ENCODE measurements at regions not wholly inside any gene's neighbourhood (a gene's known extent, or its start where the extent isn't known, plus 50 kb on each side); places are given as distances from the start of the nearest gene placed in this dataset.

DNA sequence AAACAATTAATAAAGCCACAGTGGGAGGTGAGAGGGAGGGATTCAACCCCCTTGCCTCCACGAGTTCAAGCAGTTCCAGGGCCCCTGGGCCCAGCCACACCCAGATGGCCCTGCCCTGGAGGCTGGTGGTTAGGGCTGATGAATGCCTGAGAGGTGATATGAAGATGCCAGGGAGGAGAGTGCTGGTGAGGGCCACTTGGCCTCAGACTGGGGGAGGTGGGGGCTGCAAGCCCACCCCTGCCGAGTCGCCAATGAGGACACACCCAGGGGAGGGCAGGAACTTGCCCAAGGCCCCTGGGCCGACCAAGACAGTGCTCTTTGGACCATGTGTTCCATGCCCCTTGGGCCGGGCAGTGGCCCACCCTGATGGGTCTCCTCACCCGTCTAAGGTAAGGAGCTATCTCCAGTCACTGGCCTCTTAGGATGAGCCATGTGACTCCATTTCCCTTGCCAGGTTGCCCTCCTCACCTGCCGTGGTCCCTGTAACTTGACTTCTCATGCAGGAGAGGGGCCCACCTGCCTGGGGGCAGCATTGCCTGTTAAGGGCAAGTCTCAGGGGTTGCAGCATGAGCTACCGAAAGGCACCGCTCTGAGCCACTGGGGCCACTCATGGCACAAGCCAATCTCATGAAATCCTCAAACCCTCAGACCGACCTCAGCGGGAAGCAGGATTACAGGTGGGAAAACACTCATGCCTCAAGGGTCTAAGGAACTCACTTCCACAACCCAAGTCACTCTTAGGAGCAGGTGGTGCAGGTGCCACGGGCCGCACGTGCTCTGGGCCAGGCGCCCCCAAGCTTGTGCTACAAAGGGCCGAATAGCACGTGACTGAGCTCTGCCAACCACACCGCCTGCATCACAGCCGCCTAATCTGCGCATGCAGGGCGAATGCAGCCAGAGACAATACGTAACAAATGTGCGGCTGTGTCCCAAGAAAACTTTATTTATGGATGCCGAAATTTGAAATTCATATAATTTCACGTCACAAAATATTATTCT, 147.4 kb upstream of the MLN start:
- DNase-seq, result no peak

DNA sequence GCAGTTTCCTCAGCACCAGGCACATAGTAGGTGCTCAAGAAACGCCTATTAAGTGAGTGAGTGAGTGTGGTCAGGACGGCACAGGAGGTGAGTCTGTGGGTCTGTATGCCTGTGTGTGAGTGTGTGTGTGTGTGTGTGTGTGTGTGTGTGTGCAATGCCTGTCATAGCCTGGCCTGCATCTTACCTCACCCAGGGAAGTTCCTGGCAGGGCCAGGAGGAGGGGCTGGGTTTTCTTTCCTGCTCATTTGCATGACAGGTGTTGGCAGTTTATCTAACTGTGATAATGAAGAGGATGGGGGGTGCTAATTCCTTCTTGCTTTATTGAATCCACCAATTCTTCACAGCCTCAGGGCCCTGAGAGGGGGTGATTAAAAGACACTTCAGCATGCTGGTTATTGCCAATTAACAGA, 146.7 kb upstream of the MLN start:
- no peak for DNase-seq

DNA sequence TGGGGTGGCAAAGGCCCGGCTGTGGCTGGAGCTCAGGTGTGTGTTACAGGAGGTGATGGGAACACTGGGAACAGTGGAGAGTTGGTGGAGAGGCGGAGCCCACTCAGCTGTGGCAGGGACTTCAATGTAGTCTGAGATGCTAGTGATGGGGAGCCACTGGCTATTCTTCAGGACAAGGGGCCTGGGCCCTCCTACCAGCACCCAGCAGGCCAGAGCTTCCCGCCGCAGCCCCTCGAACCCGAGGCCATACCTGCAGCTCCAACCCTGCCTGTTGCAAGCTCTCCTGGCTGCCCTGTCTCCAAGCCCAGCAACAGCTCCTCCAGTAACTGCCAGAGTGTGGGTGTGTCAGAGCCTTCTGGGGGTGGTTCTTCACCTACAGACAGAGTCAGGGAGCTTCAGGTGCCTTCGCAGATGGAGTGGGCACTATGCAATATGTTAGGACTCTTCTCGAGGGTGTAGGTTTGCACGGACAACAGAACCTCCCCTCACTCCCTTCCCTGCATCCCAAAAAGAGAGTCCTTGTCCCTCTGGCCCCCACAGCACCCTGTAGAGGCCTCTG, 146.2 kb upstream of the MLN start:
- DNase-seq, result no peak

DNA sequence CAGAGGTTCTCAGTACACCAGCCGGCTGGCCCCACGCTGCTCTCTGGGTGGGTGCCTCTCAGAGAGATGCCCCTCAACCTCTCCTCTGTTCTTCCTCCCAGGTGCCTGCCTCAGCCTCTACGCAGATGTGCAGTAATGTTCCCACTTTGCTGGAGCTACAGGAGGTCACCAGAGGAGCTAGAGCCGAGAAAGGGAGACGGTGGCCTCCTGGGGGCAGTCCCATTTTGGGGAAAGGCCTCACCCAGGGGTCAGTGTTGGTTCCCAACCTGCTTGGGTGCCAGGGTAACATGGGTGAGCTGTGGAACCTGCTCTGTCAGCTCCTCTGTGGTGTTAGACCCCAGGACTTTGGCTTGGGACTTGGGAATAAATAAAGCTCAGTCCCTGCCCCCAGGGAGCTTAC, 145.3 kb upstream of the MLN start:
- no peak for DNase-seq

DNA sequence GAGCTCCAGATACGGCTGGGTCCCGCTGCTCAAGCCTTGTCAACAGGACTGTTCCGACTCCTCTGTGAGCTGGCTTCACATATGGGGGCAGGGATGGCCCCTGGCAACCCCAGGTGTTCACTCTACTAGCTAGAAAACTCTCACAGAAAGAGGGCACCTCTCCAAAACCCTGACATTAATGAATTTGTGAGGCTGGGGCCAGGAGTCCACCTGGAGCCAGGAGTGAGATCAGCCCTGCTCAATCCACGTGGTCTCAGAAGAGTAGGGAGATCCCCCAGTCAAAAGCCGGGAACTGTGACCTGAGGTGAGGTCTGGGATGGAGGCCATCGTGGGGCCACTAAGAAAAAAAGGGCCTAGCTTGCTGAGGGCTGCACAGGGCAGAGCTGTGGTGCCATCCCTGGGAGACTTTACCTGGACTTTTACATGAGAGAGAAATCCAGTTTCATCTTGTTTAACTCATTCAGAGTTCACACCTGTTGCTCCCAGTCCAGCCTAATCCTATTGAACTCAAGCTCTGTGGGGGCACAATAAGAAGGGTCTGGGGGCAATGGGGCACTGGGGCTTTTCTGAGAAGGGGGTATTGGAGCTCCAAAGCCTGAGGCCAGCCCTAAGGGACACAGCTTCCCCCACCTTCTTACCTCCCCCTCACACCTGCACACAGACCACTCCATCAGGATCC, 144.3 kb upstream of the MLN start:
- DNase-seq, result no peak

DNA sequence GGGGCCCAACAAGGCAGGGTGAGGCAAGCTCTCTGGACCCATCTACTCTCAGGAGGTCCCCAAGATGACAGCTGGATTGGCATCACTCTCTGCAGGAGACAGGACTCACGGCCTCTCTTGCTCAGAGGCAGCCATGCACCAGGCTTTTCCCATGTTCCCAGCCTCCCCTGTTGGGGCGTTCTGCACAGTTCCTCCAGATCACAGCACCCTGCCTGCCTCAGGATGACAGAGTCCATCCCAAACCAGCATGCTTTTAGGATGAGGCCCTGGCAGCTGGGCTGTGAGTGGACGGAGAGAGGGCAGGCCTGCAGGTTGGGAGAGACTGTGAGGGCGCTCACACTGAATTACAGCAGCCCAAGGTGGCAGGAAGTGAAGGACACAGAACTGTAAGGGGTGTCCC, 143.2 kb upstream of the MLN start:
- DNase-seq, result no peak

DNA sequence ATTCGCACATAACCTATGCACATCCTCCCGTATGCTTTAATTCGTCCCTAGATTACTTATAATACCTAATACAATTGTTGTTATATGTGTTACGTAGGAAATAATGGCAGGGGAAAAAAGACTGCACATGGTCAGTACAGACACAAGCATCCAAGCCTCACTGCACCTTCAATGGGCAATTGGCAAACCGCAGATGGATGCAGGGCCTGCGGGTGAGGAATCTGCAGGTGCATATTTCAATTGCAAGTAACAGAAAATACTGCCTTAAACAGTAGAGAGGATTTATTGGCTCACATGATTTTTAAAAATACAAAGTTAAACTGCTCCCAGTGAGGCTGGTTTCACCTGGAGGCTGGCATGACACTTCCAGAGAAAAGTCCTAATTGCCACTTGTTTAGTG, 142.1 kb upstream of the MLN start:
- no peak for DNase-seq

DNA sequence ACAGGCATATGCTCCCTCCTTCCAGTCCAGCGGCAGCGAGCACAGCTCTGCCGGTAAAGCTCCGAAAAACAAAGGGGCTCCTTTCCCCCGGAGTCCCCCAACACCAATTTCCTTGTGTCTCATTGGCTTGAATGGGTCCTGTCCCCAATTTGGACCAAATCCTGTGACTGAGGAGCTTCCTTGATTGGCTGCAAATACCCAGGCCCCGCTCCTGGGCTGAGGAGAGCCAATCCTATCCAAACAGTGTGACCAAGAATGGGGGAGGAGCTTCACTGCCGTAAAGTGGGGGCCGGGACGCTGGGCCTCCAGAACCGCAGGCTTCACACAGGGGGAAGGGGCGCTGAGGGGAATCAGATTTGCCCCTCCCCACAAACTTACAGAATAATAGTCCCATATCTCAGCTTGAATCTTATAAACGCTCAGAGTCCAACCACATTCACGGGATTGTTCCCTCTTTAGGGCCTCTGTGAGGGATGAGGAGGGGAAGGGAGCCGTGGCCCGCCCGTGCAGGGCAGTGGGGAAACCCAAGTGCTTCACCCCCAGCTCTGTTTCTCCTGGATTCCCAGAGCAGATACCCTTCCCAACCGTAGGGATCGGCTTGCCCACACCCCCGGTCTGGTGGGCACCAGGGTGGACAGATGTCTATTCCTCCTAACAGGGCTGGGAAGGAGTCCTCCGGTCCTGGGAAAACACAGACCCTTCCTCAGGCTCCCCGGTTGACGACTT, 141.0 kb upstream of the MLN start:
- no peak for DNase-seq

DNA sequence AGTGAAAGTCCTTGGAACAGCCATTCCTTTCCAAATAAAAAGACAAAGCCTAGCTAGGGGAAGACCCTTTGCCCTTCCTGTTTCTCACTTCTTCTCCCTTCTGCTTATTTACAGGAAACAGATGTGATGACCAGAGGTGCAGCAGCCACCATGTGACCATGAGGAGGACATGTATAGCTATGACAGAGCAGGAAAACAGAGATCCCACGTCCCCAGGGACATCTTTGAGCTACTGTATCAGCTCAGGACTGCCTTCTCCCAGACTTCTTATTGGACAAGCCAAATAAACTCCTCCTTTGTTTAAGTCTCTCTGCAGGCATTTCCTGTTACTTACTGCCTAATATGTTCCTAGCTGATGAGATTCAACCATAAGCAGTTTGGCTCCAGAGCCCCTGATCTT, 133.1 kb upstream of the MLN start:
- DNase-seq, result no peak

DNA sequence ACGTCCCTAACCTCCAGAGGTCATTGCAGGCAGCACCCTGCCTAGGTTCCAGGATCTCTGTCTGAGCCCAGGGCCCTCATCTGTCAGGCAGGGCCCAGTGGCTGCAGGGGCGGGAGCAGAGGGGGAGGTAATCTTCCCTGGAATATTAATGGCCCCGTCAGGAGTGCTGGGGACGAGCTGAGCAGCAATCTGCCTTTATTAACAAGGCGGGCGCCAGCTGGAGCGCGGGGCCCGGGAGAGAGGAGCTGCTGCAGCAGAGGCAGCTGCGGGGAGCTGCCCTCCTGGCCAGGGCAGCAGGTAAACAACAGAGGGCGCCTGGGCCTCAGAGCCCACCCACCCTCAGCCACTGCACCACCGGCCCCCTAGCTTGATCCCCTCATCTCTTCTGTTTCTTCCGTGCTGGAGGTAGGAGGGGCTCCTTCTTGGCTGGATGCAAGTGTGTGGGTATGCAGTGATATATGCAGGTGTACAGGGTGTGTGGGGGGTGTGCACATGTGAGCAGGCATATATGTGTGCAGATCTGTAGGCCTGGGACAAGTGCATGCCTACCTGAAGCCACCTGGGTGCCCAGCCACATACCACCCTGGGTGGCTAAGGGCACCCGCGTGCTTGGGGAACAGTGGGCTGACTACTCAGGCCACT, 131.8 kb upstream of the MLN start:
- DNase-seq, result no peak

DNA sequence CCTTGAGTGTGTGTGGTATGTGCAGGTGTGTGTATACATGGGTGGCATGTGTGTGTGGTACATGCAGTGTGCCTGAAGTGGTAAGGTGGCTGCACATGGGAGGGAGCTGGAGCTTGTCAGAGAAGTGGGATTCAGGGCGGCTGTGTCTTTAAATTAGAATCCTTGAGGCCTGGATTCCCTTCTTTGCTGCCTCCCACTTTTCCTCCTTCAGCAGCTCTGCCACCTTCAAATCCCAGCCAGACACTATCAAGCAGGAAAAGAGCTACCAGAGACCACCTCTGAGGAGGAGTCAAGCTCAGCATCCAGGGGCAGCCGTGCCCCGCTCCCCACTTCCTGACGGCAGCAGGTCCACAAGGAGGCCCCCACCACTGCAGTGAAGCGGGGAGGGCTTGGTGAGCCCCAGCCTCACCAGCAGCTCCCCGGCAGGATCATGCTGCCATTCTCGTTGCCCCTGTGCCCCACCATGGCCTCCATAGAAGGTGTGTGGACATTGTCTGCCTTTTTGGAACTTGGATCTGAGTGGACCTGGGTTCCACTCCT, 131.0 kb upstream of the MLN start:
- DNase-seq, result no peak

DNA sequence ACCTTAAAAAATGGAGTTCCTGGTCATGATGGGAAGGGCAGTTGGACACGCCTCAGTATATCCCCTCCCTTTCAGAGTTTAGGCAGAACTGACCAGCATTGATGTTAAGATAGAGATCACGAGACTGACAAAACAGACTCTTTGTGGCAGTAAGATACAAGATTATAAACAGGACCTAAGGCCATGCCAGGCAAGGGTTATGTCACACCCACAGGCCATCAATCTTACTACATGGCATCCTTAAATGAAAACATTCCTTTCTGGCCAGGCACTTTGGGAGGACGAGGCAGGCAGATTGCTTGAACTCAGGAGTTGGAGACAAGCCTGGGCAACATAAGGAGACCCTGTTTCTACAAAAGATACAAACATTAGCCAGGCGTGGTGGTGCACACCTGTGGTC, 129.3 kb upstream of the MLN start:
- DNase-seq, result no peak

DNA sequence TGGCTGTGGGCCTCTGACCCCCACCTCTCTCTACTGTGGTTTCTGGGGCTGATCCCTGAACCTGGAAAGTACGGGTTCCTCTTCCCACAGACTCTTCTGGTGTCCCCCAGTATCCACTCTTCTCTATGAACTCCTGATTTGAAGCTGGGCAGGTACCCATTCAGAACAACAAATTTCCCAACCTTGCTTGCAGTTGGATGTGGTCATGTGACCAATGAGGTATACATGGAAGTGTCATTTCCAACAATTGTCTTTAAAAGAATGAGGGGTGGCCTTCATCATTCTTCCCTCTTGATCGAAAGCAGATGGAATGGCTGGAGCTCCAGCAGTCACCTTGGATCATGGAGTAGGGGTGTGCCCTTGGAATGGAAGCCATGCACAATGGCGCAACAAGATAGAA, 128.0 kb upstream of the MLN start:
- DNase-seq, result no peak

DNA sequence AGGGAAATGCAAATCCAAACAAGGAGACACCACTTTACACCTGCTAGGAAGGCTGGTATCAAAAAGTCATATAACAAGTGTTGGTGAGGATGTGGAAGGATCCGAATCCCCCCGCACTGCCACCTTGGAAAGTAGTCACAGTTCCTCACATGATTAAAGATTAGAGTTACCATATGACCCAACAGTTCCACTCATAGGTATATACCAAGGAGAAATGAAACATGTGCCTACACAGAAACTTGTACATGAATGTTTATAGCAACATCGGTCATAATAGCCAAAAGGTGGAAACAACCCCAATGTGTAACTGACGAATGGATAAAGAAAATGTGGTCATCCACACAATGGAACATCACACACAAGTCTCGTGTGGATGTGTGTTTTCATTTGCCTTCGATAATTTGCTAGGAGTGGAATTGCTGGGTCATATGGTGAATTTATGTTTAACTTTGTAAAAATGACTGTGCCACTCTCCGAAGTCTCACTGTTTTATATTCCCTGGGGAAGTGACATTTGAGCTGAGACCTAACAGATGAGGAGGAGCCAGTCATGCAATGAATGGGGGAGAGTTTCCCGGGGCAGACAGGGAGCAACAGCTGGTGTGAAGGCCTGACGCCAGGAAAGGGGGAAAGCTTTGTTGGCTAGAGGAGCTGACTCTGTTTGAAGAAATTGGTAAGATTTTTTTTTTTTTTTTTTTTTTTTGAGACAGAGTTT, 125.9 kb upstream of the MLN start:
- DNase-seq, result no peak

DNA sequence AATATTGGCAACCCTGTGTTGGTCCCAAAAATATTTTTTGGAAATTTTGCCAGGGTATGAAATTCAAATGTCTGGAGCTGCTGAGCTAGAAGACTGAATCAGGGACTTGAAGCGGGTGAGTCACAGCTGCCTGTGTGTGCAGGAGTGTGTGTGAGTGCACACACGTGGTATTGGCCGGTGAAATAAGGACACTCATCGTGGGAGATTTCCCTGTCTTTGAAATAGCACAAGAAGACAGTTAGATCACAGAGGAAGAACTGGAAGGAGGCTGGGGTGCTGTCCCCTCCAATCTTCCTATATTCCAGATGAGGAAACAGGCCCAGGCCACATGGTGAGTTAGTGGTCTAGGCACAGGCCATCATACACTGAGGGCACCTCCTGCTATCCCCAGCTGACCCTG, 123.8 kb upstream of the MLN start:
- no peak for DNase-seq

DNA sequence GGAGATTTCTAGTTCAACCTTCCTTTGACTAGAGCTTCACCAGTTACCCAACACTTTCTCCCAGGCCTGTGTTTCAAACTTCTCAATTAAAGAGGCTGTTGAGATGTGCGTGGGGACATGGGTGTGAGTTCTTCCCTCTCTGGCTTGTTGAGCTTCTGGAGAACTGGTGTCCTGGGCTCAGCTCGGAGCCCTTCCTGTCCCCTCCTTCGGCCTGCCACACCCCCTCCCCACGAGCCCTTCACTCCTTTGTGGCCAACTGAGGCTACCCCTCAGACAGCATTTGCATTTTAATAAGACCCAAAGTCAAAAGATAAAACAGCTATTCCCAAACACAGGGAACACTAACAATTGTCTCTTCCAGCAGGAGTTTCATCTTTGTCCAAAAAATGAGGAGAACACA, 123.3 kb upstream of the MLN start:
- DNase-seq, result no peak

DNA sequence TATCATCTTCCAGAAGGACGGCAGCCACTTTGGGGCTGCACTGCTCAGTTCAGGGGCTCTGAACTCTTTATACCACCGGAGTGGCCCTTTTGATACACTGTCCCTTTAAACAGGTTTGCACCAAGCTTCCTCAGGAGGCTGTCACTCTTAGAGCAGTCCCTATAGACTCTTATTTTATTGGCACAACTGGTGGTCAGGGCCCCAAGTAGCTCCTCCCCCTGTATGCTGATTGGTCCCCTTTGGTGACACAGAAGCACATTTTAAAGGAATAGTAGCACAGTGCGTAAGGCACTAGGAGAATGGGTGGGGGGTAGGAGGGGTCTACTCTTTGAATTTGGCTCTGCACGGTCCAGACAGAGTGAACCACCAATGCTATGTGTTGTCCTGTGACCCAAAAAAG, 122.6 kb upstream of the MLN start:
- DNase-seq, result no peak

DNA sequence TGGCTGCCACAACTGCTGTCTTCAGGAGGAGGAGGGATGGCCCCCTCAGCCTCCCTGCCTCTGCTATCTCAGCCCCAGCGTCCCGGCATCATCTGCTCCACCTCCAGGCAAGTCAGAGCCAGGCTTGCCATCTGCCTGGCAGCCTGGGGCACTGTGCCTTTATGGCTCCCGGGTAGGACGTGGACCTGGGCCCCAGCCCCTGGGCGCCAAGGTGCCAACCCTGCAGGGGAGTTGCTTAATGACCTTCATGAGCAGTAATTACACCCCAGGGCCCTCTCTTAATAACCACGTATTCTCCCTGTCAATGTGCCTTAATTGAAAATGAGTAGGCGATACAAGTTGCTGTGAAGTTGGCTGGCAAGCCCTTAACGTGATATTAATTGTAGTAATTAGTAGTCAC, 122.1 kb upstream of the MLN start:
- no peak for DNase-seq

DNA sequence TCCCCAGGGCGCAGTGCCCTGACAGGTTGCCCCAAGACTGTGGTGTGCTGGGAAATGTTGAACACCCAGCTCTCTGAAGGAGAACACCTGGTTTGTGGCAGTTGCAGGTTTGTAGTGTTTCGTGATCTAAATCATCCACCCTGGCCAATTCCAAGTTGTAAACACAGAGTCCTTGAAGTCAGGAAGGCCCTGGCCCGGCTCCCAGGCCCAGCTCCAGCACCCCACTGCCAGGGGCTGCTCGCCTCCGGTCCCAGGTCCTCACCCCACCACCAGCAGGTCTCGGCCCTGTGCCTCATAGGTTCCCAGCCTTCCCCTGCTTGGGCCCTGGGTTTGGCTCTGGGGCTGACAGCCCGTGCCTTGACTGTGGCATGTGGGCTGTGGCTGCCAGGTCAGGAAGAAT, 121.4 kb upstream of the MLN start:
- no peak for DNase-seq

DNA sequence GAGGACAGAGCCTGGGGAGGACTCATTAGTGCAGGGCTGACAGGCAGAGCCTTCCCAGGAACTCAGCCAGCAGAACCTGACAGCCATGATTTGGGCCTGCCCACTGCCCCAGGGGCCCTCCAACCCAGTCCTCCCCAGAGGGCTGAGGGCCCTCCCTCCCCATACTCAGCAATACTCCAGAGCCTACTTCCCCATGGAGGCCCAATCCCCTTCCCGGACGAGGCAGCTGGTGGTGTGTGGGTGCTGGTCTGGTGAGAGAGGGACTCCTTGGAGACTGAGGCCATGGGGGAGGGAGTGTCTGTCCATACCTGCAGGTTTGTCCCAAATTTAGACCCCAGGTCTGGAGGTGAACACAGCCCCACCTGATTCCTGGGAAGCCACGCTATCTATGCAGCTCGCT, 120.9 kb upstream of the MLN start:
- no peak for DNase-seq

DNA sequence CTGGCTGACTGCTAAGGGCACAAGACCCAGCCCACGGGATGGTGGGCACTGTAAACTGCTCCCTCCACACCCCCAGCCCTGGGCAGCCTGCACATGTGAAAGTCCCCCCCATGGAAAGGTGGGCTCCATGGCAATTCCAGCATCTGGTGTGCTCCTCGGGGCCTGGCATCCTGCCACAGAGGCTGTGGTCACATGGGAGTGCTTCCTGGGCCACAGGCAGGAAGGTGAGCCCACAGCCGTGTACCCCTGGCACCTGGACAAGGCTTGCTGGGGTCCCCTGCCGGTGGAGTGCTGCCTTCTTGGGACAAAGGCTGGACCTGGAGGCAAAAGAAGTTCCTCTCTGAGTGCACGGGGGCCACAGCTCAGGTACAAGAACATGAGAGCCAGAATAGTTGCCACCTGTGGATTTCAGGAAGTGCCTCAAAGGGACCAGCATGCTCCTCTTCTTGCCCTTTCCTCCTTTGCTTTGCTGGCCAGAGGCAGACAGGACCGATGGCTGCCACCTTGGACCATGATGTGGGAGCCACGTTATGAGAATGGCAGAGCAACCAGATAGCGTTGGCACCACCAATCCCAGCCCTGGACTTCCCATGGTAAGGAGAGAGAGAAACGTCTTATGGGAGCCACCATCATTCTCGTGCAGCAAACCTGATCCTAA, 120.2 kb upstream of the MLN start:
- no peak for DNase-seq
